NCI-H2196 treated with DMSO at 0.1 percent for 48 hours (cell line): ENCODE measurements at regions not wholly inside any gene's neighbourhood (a gene's known extent, or its start where the extent isn't known, plus 50 kb on each side); places are given as distances from the start of the nearest gene placed in this dataset.
"Not testable (repeated sequence)": the region's sequence is repeated elsewhere in the genome, so short reads cannot be mapped to it uniquely, and the experiment has no call there.

Source experiments
- DNase-seq: peaks from one replicate; lab custom pipeline; 2025; ENCODE audit not compliant: unreplicated experiment; lab: John Stamatoyannopoulos, UW

DNA sequence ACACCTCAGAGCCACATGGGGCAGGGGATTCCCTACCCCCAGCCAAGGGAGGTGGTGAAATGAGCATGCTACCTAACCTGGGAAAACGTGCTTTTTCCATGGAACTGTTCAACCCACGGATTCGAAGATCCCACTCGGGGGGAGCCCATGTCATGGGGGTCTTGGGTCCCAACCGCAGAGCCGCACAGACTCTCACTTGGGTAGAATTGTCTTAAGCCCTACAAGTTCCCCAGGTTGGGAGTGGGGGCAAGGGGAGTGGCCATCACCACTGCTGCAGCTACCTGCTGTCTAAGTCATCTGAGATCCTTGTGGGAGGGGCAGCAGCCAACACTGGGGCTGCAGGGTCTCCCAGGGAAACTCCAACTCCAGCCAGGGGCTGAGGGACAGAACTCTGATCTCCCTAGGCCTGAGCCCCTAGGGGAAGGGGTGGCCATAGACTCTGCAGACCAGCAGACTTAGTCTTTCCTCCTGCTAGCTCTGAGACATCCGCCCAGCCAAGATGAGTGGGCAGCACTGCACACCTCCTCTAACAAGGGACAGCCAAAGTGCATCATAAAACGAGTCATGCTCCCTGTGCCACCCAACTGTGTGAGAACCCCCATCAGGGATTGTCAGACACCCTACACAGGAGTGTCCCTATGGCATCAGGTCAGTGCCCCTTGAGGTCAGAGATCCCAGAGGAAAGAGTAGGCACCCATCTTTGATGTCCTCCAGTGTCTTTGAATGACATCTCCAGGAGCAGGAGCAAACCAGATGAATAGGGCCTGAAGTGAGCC, 610.4 kb upstream of the SLITRK6 start:
- no peak for DNase-seq

DNA sequence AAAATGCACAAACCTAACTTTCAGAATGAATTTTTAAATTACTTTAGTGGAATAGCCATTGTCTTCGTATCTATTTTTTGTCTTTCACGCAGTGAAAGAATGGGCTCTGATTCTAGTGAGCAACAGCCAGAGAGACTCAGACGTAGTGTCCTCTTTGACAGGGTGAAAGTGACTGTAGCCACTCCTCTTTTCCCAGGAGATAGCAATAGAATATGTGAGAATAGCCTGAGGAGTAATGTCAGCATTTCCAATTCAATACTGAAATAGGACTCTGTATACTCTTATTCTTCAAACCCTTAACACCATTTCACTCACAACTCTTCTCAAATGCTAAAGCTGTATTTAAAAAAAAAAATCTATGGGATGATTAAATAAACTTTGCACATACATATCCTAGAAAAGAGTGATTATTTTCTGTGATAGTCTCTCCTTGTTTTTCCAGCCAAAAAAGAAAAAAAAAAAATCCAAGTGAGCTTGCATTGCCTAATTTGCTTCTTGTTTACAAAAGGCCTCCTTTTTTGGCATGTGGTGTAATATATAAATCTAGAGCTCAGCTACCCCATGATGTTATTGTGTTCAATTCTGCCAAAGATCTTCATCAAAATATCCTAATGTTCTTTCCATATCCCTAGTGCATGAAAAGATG, 626.1 kb upstream of the SLITRK6 start:
- DNase-seq: no peak

- no peak for DNase-seq
Measured at GRCh38 chr13:86426437-86426836, 627.2 kb upstream of the SLITRK6 start.

- DNase-seq: no peak
Measured at GRCh38 chr13:86429756-86430155, 630.5 kb upstream of the SLITRK6 start.

DNA sequence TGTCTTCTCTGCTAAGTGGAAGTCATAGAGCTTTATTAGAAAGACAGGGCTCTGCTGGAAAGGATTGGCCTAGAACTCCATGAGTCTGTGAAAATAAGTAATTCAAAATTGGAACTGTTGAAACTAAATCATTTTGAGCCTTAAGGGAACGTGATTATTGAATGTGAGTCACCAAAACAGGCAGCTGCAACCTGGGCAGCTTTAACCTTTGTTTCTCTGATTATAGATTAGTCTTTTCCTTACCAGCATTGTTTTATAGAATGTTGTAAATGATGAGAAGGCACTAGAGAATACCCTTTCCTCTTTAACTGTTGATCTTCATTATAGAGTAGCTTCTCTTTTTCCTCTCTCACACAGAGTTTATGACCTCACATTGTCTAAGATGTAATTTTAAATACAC, 638.8 kb upstream of the SLITRK6 start:
- no peak for DNase-seq

DNA sequence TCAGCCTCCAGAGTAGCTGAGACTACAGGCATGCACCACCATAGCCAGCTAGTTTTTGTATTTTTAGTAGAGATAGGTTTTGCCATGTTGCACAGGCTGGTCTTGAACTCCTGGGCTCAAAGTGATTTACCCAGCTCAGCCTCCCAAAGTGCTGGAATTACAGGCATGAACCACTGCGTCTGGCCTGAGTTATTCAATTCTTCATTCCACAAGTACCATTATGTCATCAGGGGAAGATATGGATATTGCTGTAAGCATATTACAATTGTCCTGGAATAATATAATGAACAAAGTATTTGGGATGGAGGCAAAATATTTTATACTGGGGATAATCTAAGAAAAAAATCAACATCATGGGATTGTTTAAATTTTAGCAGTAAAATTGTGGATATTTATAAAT, 646.0 kb upstream of the SLITRK6 start:
- DNase-seq: no peak

DNA sequence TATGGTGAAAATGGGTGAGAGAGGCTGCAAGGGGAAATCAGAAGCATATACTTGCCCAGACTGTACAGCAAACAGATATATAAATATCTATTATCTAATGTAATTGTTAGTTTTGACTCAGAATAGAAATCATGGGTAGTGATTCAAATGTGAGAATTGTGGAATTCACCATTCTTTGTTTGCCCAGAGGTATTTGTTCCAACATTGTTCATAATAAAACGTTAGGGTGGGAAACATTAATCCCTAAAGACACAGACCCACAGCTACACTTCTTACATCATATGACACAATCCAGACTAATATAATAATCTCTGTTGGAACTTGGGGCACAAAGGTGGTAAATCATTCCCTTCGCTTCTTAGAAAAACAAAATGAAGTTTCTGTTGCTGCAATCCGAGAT, 646.5 kb upstream of the SLITRK6 start:
- no peak for DNase-seq

DNA sequence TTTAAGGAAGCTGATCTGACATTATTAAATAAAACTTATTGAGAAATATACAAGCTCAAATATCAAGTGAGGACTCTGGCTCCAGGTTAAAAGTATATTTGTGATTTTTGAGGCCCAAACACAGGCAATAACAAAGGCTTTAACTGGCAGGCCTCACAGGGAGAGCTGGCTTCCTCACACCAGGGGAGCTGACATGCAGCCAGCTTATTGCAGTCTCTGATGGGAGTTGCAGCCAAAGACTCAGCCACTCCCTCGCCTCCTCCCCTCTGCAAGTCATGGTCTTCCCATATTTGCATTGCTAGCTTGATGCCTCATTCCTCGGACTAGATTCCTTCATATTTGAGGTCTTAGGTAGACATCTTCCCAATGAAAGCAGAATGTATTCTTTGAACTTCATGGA, 647.1 kb upstream of the SLITRK6 start:
- no peak for DNase-seq

- no peak for DNase-seq
Measured at GRCh38 chr13:86447479-86447878, 648.3 kb upstream of the SLITRK6 start.

DNA sequence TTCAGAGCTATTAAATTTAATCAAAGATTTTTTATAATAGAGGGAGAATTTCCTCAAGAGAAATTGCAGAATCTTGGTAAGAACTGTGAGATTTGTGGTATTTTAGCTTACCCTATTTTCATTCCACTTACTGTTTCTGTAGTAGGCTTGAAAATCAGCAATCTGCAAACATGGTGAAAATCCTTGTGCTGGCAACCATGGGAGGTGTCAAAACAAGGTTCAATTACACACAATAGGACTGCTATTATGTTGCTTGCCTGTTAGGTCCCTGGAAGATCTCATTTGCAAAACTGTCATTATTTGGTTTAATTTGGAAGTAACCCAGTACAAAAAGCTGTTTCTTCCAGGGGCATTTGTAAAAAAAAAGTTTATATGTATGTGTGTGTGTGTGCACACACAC, 662.8 kb upstream of the SLITRK6 start:
- DNase-seq: no peak

DNA sequence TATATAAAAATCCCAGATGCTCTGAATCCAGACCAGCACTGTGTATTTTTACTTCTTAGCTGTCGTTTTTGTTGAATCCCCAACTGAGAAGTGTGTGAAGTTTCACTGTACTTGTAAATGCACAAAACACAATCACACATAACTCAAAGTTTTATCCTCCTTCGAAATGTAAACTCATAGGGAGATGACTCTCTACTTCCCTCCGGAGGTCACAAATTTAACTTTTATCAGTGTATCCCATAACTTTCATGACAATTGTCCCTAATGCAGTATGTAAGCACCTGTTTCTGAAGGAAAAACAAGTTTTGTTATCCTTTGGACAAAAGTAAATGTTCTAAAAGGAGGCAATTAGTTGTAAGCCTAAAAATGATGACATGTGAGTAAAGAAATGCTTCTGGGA, 665.0 kb upstream of the SLITRK6 start:
- no peak for DNase-seq

DNA sequence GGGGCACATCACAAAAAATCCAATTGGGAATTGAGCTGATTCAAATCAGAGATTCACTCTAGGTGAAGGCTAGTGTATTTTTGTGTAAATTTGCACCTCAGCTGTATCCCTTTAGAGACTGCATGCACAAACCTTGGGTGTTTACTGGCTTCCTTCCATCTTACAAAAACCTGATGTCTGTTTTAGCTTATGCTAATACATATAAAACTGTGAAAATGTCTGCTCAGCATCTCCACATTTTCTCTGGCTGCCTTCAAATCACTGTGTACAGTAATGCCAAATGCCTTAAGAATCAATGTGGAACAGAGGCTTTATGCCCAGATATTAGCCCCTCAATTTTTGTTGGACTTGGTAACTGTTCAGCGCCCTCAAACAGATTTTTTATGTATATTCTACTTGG, 675.8 kb upstream of the SLITRK6 start:
- DNase-seq: no peak

DNA sequence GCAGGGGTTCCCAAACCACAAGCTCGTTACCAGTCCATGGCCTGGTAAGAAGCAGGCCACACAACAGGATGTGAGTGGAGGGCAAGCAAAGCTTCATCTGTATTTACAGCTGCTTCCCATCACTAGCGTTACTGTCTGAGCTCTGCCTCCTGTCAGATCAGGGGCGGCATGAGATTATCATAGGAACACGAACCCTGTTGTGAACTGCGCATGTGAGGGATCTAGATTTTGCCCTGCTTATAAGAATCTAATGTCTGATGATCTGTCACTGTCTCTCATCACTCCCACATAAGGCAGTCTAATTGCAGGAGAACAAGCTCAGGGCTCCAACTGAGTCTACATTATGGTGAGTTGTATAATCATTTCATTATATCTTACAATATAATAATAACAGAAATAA, 677.4 kb upstream of the SLITRK6 start:
- no peak for DNase-seq

DNA sequence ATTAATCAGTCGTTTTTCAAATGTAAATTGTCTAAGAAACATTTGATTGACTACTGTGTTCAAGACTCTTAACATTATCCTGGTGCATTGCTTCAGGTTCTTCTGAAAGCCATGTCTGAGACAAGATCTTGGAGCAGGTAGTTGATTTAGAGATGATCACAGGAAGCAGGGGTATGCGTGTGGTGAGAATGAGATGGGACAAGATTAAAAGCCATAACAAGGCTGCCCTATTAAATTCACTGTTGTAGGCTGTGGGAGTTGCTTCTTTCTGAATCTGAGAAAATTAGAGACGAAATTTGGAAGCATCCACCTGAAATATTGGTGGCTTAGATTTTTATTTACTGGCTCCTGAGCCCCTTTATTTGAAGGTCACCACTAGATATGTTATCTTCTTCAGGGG, 687.4 kb upstream of the SLITRK6 start:
- no peak for DNase-seq

DNA sequence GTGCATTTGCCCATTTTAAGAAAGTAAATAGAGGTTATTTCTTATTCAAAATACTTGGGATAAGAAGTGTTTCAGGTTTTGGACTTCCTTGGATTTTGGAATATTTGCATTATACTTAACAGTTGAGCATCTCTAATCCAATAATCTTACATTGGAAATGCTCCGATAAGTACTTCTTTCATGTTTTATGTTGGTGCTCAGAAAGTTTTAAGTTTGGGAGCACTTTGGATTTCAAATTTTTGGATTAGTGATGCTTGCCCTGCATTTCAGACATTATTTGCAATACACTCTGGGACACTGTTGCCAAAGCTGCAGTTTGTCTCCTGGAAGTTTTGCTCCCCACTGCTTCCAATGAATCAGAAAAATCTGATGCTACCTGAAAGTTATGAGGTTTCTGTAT, 691.9 kb upstream of the SLITRK6 start:
- DNase-seq: no peak

- not testable (repeated sequence) for DNase-seq
Measured at GRCh38 chr13:86501931-86502330, 702.7 kb upstream of the SLITRK6 start.

DNA sequence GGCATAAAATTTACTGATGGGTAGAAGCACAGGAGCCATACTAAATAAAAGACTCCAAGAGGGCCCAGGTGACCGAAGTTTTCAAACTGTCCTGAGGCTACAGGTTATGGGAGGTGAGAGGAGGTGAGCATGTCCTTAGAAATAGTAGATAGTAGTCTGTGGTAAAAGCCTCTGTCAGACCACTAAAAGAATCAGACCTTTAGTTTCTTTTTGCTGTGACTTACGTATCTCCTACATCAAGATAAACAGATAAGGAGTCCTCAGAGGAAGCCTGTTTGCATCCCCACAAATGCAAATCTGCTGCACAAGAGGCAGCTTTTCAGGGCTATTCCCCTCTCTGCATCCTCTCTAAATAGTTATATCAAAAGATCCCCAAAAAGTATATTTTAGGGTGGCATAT, 711.6 kb upstream of the SLITRK6 start:
- no peak for DNase-seq

- no peak for DNase-seq
Measured at GRCh38 chr13:86541461-86541860, 742.2 kb upstream of the SLITRK6 start.

GRCh38 chr13:86554066-86554465, 754.8 kb upstream of the SLITRK6 start:
- no peak for DNase-seq

DNA sequence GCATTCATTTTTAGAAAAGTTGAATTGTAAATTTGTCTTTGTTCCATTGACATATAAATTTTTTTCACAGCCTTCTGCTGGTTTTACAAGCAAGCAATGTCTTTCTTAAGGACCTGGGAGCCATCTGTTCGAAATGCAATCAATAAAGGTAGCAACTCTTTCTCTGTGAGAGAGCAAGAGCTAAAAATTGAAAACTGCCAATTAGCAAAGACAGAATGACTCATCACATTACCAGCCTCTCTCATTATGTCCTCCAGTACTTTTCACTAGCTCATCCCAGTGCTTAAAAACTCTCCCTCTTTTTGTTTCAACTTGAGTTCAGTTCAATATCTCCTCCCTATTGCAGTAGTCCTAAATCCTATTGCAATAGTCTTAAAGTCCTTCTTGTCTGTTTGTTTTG, 760.7 kb upstream of the SLITRK6 start:
- DNase-seq: no peak

DNA sequence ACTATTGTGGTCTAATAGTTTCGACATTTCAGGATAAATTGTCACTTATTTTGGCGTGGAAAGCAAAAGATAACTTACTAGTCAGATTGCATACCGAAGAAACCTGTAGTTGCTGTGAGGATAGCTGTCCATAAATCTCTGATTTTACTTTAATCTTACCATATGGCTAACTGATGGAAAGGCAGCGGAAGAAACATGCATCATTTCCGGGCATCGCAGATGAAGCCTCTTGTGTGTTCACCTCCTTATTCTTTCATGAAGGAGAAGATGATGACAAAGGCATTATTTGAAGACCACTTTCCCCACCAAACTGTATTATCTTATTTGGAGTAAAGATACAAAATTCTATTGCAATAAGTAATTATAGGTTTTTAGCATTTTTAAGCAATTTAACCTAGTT, 763.6 kb upstream of the SLITRK6 start:
- no peak for DNase-seq

DNA sequence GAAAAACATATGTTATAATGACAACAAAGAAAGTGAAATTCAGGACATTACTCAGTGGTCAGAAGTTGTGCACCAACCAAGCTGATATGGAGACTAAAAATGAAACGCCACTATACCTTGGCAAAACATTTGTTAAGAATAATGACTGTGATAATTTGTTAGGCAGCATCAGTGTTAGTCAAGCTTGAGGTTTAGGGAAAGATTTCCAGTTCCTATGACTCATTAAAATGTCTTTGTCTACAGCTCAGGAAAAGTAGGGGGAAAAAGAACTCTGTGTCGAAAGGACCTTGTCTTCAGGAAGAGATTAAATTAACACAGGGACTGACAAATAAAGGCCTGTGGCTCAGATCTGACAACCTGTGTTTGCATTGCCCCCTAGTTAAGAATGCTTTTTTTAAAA, 764.1 kb upstream of the SLITRK6 start:
- DNase-seq: no peak

GRCh38 chr13:86567119-86567518, 767.9 kb upstream of the SLITRK6 start:
- DNase-seq: no peak
